T-cell (primary cell): ENCODE measurements at regions not wholly inside any gene's neighbourhood (a gene's known extent, or its start where the extent isn't known, plus 50 kb on each side); places are given as distances from the start of the nearest gene placed in this dataset.

ENCODE experiments used
- ATAC-seq, 4 experiments: fragments of 200-7000 bp in 3 of 4; fragments of 150-1000 bp in 1 of 4; cut with Tn5 transposase; replicated peaks in 1 of 4; 1 replicate in 3 of 4; 2 replicates in 1 of 4; pipeline ENCODE4 v1.10.0; 2021; ENCODE audit warnings: moderate library complexity in 3 of 4, mild to moderate bottlenecking in 2 of 4, moderate number of reproducible peaks in 1 of 4
- CTCF ChIA-PET, 2 donors: fragments of 300-600 bp; sonication (Branson Sonifier 250); formaldehyde crosslinking; loops; one replicate each; lab custom pipeline; 2022; ENCODE audit warnings: antibody characterized with exemption in 2 of 2; lab: Charles Lee
- POLR2A ChIA-PET, 2 donors: fragments of 300-600 bp; sonication (Branson Sonifier 250); formaldehyde crosslinking; loops; one replicate each; lab custom pipeline; 2022; ENCODE audit warnings: antibody characterized with exemption in 2 of 2; lab: Charles Lee
- DNase-seq, 35 experiments: peaks; one replicate each; pipeline versions ENCODE4 v3.0.0 to v3.0.0-alpha.2; 2013 to 2023
- H3K27ac ChIP-seq: one replicate; pipeline ENCODE4 v1.5.1; 2013; ENCODE audit warnings: low read length
- H3K27me3 ChIP-seq, 2 experiments: replicated peaks in 1 of 2; 1 replicate in 1 of 2; 2 replicates in 1 of 2; pipeline versions ENCODE4 v1.6.1 to v1.7.0; 2013; ENCODE audit warnings: low read length in 1 of 2, mixed read lengths in 1 of 2; ENCODE audit not compliant: control insufficient read depth in 2 of 2, insufficient read depth in 2 of 2; ENCODE audit errors: extremely low read depth in 1 of 2
- H3K36me3 ChIP-seq, 2 donors: 1 replicate in 1 of 2; 2 replicates in 1 of 2; pipeline versions ENCODE4 v1.6.1 to v1.7.0; 2013; ENCODE audit warnings: low read length in 1 of 2; ENCODE audit not compliant: control insufficient read depth in 2 of 2, insufficient read depth in 1 of 2; ENCODE audit errors: extremely low read depth in 1 of 2
- H3K4me1 ChIP-seq, 2 experiments: 1 replicate in 1 of 2; 2 replicates in 1 of 2; pipeline versions ENCODE4 v1.6.1 to v1.7.0; 2013; ENCODE audit warnings: low read length in 2 of 2, mixed read lengths in 1 of 2; ENCODE audit not compliant: insufficient read depth in 2 of 2, control insufficient read depth in 1 of 2; ENCODE audit errors: extremely low read depth in 1 of 2
- H3K4me3 ChIP-seq, 2 donors: 1 replicate in 1 of 2; 2 replicates in 1 of 2; pipeline versions ENCODE4 v1.5.1 to v1.7.0; 2013; ENCODE audit warnings: mild to moderate bottlenecking in 2 of 2, low read length in 1 of 2, moderate library complexity in 1 of 2; ENCODE audit not compliant: control insufficient read depth in 1 of 2; ENCODE audit errors: extremely low read depth in 1 of 2
- H3K9me3 ChIP-seq: 2 replicates; pipeline ENCODE4 v1.7.0; 2013
- H3K27ac Mint-ChIP-seq, 2 donors: one replicate each; pipeline ENCODE4 v1.8.0; 2020 to 2021; ENCODE audit warnings: mild to moderate bottlenecking in 2 of 2, mixed read lengths in 2 of 2
- H3K27me3 Mint-ChIP-seq, 2 donors: one replicate each; pipeline ENCODE4 v1.8.0; 2021 to 2022; ENCODE audit warnings: mixed read lengths in 2 of 2
- H3K36me3 Mint-ChIP-seq: one replicate; pipeline ENCODE4 v1.8.0; 2021; ENCODE audit warnings: mixed read lengths
- H3K4me1 Mint-ChIP-seq, 3 donors: one replicate each; pipeline ENCODE4 v1.8.0; 2020 to 2022; ENCODE audit warnings: mixed read lengths in 3 of 3, mild to moderate bottlenecking in 1 of 3
- H3K4me3 Mint-ChIP-seq, 3 donors: one replicate each; pipeline ENCODE4 v1.8.0; 2020 to 2022; ENCODE audit warnings: mild to moderate bottlenecking in 3 of 3, mixed read lengths in 3 of 3, moderate library complexity in 3 of 3
- H3K9me3 Mint-ChIP-seq, 3 donors: one replicate each; pipeline ENCODE4 v1.8.0; 2020 to 2022; ENCODE audit warnings: mixed read lengths in 3 of 3
- WGBS: methylation state at CpG from one replicate; pipeline ENCODE4 v1.1.5; 2013; ENCODE audit warnings: missing lambda C conversion rate; ENCODE audit not compliant: insufficient coverage; 5-methylcytosine and 5-hydroxymethylcytosine counted together

- CTCF ChIA-PET = interaction anchor here in 1 of 2 donors (0.6 kb wide), 1 partner anchor 106 kb away, joined by 3 read pairs; no protein-coding TSS in a partner anchor
- Mint-ChIP-seq H3K4me1 (peaks cover 0 to 2% (median 0%) of the 10 kb centered on the region in 3 donors), H3K27ac (no peak overlapping the region), H3K9me3 (peaks cover 0 to 4% (median 0%) of the 10 kb centered on the region in 3 donors), H3K4me3 (no peak overlapping the region), H3K36me3 (no peaks in the 10 kb centered on the region), H3K27me3 (peaks cover 0 to 2% of the 10 kb centered on the region in 2 donors)
- WGBS = 78% methylated on average over 2 of the region's 6 CpGs
- DNase-seq (peak in 16 of 35 experiments; percentile 2 to 45 (median 14)), ATAC-seq (no peak)
- H3K4me1 ChIP-seq = no peaks in the 10 kb centered on the region
- no peak overlapping the region for H3K27ac ChIP-seq
- H3K4me3 ChIP-seq = no peak overlapping the region
- peaks cover 0 to 3% of the 10 kb centered on the region in 2 experiments for H3K27me3 ChIP-seq
- no peaks in the 10 kb centered on the region for H3K36me3 ChIP-seq
- H3K9me3 ChIP-seq = no peaks in the 10 kb centered on the region
- POLR2A ChIA-PET = no interaction called here
Measured at GRCh38 chr5:168114444-168115017, 176.9 kb upstream of the WWC1 start.

- Histone ChIP-seq H3K4me3 (no peak overlapping the region), H3K36me3 (no peaks in the 10 kb centered on the region), H3K27me3 (no peaks in the 10 kb centered on the region), H3K9me3 (no peaks in the 10 kb centered on the region), H3K27ac (no peak overlapping the region), H3K4me1 (no peaks in the 10 kb centered on the region)
- 93% methylated on average over 2 of the region's 5 CpGs for WGBS
- Mint-ChIP-seq H3K4me1 (peaks cover 0 to 2% (median 0%) of the 10 kb centered on the region in 3 donors), H3K27me3 (no peaks in the 10 kb centered on the region), H3K9me3 (peaks cover 0 to 4% (median 0%) of the 10 kb centered on the region in 3 donors), H3K4me3 (no peak overlapping the region), H3K36me3 (no peaks in the 10 kb centered on the region), H3K27ac (no peak overlapping the region)
- ATAC-seq (no peak), DNase-seq (no peak)
- POLR2A ChIA-PET = no interaction called here
- CTCF ChIA-PET = no interaction called here
Measured at GRCh38 chr5:168117469-168117868, 174.0 kb upstream of the WWC1 start.

DNA sequence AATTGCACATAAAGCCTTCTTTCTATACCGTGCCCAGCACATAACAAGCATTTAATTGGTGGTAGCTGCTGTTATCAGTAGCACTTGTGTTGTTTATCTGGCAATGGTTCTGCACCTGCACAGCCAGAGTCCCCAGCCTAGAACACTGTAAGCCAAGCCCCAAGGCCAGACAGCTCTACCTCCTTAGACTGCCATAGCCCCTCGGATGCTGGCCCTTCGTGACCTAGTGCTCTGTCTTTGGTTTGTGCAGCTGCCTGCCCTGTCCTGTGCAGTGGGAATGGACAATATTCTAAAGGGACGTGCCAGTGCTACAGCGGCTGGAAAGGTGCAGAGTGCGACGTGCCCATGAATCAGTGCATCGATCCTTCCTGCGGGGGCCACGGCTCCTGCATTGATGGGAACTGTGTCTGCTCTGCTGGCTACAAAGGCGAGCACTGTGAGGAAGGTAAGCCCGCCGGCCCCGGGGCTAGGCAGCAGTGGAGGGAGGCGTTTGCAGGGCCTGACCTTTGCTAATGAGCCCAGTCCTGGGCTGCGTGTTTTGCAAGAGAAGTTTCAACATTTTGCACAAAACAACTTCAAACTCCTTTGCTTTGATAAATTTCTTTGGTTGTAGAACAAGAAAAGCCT is 173.3 kb upstream of the WWC1 start:
- CTCF ChIA-PET = no interaction called here
- Histone ChIP-seq H3K4me3 (no peak overlapping the region), H3K27me3 (no peaks in the 10 kb centered on the region), H3K36me3 (no peaks in the 10 kb centered on the region), H3K4me1 (no peaks in the 10 kb centered on the region), H3K27ac (no peak overlapping the region), H3K9me3 (no peaks in the 10 kb centered on the region)
- DNase-seq = no peak
- H3K4me1 Mint-ChIP-seq = peaks cover 0 to 2% (median 0%) of the 10 kb centered on the region in 3 donors
- ATAC-seq = no peak
- H3K36me3 Mint-ChIP-seq = no peaks in the 10 kb centered on the region
- H3K4me3 Mint-ChIP-seq = no peak overlapping the region
- no peaks in the 10 kb centered on the region for H3K27me3 Mint-ChIP-seq
- POLR2A ChIA-PET = no interaction called here
- H3K27ac Mint-ChIP-seq = no peak overlapping the region
- 93% methylated on average over 9 of the region's 16 CpGs for WGBS
- H3K9me3 Mint-ChIP-seq = peaks cover 0 to 4% (median 0%) of the 10 kb centered on the region in 3 donors

- no peaks in the 10 kb centered on the region for H3K36me3 Mint-ChIP-seq
- H3K4me3 Mint-ChIP-seq = no peak overlapping the region
Measured at GRCh38 chr5:168120401-168121137, 170.9 kb upstream of the WWC1 start.

DNA sequence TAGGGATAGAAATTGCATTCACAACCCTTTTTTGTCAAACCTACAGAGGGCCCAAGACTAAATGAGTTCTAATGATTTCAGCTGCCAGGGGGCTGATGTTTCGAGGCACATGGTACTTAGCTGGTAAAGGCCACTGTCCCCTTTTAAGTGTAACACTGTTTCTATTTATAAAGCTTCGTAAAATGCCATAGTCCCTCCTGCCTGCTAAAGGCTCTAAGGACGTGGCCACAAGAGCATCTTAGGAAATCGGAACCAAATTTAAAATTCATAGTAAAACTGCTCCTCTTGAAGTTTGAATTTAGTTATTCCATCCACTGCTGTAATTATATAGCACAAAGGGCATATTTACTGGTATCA is 170.3 kb upstream of the WWC1 start:
- ATAC-seq (no peak), DNase-seq (no peak)
- no peaks in the 10 kb centered on the region for H3K36me3 ChIP-seq
- Mint-ChIP-seq H3K36me3 (no peaks in the 10 kb centered on the region), H3K9me3 (peaks cover 0 to 10% (median 0%) of the 10 kb centered on the region in 3 donors), H3K4me3 (no peak overlapping the region), H3K27me3 (peaks cover 0 to 4% of the 10 kb centered on the region in 2 donors), H3K4me1 (peaks cover 0 to 2% (median 0%) of the 10 kb centered on the region in 3 donors), H3K27ac (no peak overlapping the region)
- H3K27me3 ChIP-seq = no peaks in the 10 kb centered on the region
- no peaks in the 10 kb centered on the region for H3K9me3 ChIP-seq
- ChIA-PET CTCF (no interaction called here), POLR2A (no interaction called here)
- no peak overlapping the region for H3K27ac ChIP-seq
- no peaks in the 10 kb centered on the region for H3K4me1 ChIP-seq
- H3K4me3 ChIP-seq = no peak overlapping the region
- WGBS = 69% methylated on average over 3 of the region's 4 CpGs

More at GRCh38 chr5:168120401-168121137, 170.9 kb upstream of the WWC1 start:
- Mint-ChIP-seq H3K9me3 (peaks cover 0 to 10% (median 0%) of the 10 kb centered on the region in 3 donors), H3K27me3 (peaks cover 0 to 4% of the 10 kb centered on the region in 2 donors), H3K4me1 (peaks cover 0 to 2% (median 0%) of the 10 kb centered on the region in 3 donors), H3K27ac (no peak overlapping the region)
- ChIA-PET CTCF (interaction anchor here in 1 of 2 donors (0.5 kb wide), 1 partner anchor 61 kb away, joined by 9 read pairs; no protein-coding TSS in a partner anchor), POLR2A (no interaction called here)
- no peak overlapping the region for H3K4me3 ChIP-seq
- WGBS = 57% methylated on average over 3 of the region's 10 CpGs
- H3K27me3 ChIP-seq = no peaks in the 10 kb centered on the region
- H3K36me3 ChIP-seq = no peaks in the 10 kb centered on the region
- no peaks in the 10 kb centered on the region for H3K4me1 ChIP-seq
- ATAC-seq (no peak), DNase-seq (no peak)
- no peak overlapping the region for H3K27ac ChIP-seq
- H3K9me3 ChIP-seq = no peaks in the 10 kb centered on the region

DNA sequence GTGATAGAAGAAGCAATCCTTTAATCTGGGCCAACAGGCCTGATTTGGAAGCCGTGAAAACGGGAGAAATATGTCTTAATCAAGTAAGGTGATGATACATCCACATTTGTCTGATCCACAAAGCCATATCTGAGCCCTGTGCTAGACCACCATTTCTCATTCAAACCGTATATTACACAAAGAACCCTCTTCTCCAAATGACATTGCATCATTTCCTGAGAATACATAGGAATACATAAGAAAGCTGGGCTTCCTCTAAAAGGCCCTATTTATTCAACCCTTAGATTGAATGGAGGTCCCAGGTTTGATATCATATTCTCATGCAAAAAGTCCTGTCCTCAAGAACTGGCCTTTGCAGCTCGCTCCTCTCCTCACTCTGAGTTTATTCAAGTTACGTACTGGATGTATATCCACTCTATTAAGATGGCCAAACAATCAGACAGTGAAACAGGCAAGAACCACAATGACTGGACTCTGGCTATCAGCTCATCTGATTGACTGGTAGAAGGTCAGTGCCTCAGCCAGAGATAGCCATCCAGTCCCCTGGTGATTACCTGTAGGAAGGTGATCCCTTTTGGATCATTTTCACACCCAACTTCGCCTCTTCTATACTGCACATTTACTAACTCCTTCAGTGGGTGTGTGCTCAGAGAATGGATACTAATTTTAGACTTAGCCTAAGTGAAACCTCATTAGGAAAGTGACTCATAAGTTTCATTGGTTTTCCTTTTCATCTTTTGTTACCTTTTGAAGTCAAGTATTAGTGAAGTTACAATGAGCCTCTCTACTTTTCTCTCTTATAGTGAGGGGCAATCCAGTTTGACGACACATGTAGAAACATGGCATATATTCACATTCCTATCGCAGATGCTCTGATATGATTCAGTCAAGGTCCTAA is 167.6 kb upstream of the WWC1 start:
- DNase-seq = no peak
- Histone ChIP-seq H3K27me3 (no peaks in the 10 kb centered on the region), H3K9me3 (no peaks in the 10 kb centered on the region), H3K4me3 (no peak overlapping the region), H3K4me1 (no peaks in the 10 kb centered on the region), H3K36me3 (no peaks in the 10 kb centered on the region), H3K27ac (no peak overlapping the region)
- no peak for ATAC-seq
- Mint-ChIP-seq H3K36me3 (no peaks in the 10 kb centered on the region), H3K27me3 (peaks cover 0 to 4% of the 10 kb centered on the region in 2 donors), H3K9me3 (peaks cover 0 to 7% (median 0%) of the 10 kb centered on the region in 3 donors), H3K4me1 (no peaks in the 10 kb centered on the region), H3K4me3 (no peak overlapping the region), H3K27ac (no peak overlapping the region)
- ChIA-PET POLR2A (no interaction called here), CTCF (no interaction called here)
- 90% methylated on average over 2 of the region's 8 CpGs for WGBS
